Right lobe of liver (tissue), 6 donors: ENCODE measurements at regions not wholly inside any gene's neighbourhood (a gene's known extent, or its start where the extent isn't known, plus 50 kb on each side); places are given as distances from the start of the nearest gene placed in this dataset.
A peak's percentile ranks its signal among the peaks of the same experiment; 100 is the strongest.

Source experiments
- ATAC-seq, 4 donors: fragments of 200-7000 bp; cut with Tn5 transposase; one replicate each; pipeline ENCODE4 v1.9.1; 2020; ENCODE audit warnings: mild to moderate bottlenecking in 4 of 4, moderate library complexity in 4 of 4
- DNase-seq, 3 donors: peaks; one replicate each; pipeline ENCODE4 v3.0.0-alpha.2; 2020
- H3K27ac ChIP-seq, 3 donors: fragments of 200-600 bp; one replicate each; pipeline ENCODE4 v1.8.0; 2022
- H3K27me3 ChIP-seq, 2 donors: fragments of 200-600 bp; one replicate each; pipeline ENCODE4 v1.8.0; 2022
- H3K36me3 ChIP-seq, 4 donors: fragments of 200-600 bp; sonication (generic) in 1 of 4; one replicate each; pipeline versions ENCODE4 v1.5.1 to v1.8.0; 2017 to 2022; ENCODE audit warnings: control low read depth in 1 of 4
- H3K4me1 ChIP-seq, 4 donors: fragments of 200-600 bp; sonication (generic) in 1 of 4; one replicate each; pipeline versions ENCODE4 v1.5.1 to v1.8.0; 2017 to 2022; ENCODE audit warnings: control low read depth in 1 of 4
- H3K4me3 ChIP-seq, 3 donors: fragments of 200-600 bp; one replicate each; pipeline ENCODE4 v1.8.0; 2022
- H3K9me3 ChIP-seq, 4 donors: fragments of 200-600 bp; sonication (generic) in 1 of 4; one replicate each; pipeline versions ENCODE4 v1.5.1 to v1.8.0; 2017 to 2022; ENCODE audit warnings: control low read depth in 1 of 4
- CTCF ChIP-seq, 4 donors: fragments of 200-600 bp in 3 of 4; fragments of 450-650 bp in 1 of 4; IDR thresholded peaks; one replicate each; pipeline versions ENCODE4 v1.5.1 to v1.8.0; 2016 to 2022; ENCODE audit warnings: antibody characterized with exemption in 4 of 4, mild to moderate bottlenecking in 2 of 4
- POLR2A ChIP-seq: fragments of 450-650 bp; IDR thresholded peaks from one replicate; pipeline ENCODE4 v1.6.1; 2017; ENCODE audit warnings: antibody characterized with exemption, mild to moderate bottlenecking
- WGBS: methylation state at CpG from one replicate; pipeline ENCODE4 v1.1.6; 2018; ENCODE audit warnings: low coverage, low lambda C conversion rate; ENCODE audit not compliant: insufficient coverage; ENCODE audit errors: missing lambda C conversion rate; 5-methylcytosine and 5-hydroxymethylcytosine counted together
- intact Hi-C, 2 donors: fragments of 100-400 bp; cut with DNase I; formaldehyde crosslinking; loops; one replicate each; pipeline versions ENCODE4 v1.11.2 to v1.14.1; 2022
- donor health status: DM: no; HTN: yes; CAD: no.
- donor health status: DM: no; HTN: no; CAD: no.
- donor health status: DM: no; HTN: no; CAD: no.
- donor health status: DM: no; HTN: yes; CAD: no.
- donor health status: DM: no; HTN: yes; CAD: no.

GRCh38 chr6:10266061-10266460 is 148.8 kb downstream of the TFAP2A start:
- no peaks in the 10 kb centered on the region for H3K36me3 ChIP-seq
- no peaks in the 10 kb centered on the region for H3K27me3 ChIP-seq
- WGBS = 44% methylated on average over 2 of the region's 2 CpGs
- no peak overlapping the region for H3K27ac ChIP-seq
- intact Hi-C loops = no loop called here
- no peaks in the 10 kb centered on the region for H3K9me3 ChIP-seq
- H3K4me3 ChIP-seq = no peak overlapping the region
- no peaks in the 10 kb centered on the region for H3K4me1 ChIP-seq
- no peak for ATAC-seq
- DNase-seq = no peak
- TF ChIP-seq CTCF (IDR thresholded peaks at IDR 0.05) (no peak), POLR2A (no peak)

DNA sequence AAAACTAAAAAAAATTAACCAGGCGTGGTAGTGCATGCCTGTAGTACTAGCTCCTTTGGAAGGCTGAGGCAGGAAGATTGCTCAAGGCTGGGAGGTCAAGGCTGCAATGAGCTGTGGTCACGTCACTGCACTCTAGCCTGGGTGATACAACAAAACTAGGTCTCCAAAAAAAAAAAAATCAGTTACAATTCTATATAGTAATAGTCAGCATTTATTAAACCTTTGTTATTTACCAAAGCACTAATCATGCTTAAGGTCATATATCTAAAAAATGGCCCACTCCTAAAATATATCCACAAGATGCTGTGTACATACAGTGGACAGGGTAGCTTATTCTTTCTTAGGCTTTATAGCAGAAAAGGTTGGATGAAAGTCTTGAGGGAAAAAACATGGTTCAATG is 152.4 kb downstream of the TFAP2A start:
- H3K27me3 ChIP-seq = no peaks in the 10 kb centered on the region
- no peak overlapping the region for H3K27ac ChIP-seq
- H3K9me3 ChIP-seq = no peaks in the 10 kb centered on the region
- no peaks in the 10 kb centered on the region for H3K36me3 ChIP-seq
- intact Hi-C loops = no loop called here
- H3K4me3 ChIP-seq = no peak overlapping the region
- TF ChIP-seq POLR2A = no peak
- TF ChIP-seq CTCF (IDR thresholded peaks at IDR 0.05) = no peak
- 50% methylated on average over 2 of the region's 2 CpGs for WGBS
- no peaks in the 10 kb centered on the region for H3K4me1 ChIP-seq
- no peak for DNase-seq
- no peak for ATAC-seq

DNA sequence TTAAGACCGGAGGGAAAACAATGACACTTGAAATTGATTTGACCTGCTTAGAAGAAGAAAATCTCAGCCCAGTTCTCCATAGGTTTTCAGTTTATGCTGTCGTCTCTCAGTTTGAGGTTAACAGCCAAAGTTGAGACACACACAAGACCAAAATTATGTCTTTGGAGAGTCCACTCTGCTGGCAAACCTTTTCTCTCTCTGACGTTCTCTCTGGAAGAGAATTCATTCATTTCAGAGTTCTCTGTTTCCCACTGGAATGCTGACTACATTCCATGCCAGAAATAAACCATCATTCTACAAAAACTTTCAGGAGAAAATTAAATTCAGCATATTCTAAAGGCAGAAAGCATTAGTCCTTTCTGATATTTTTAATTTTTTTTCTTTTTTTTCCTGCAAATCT is 155.2 kb downstream of the TFAP2A start:
- no peak for ATAC-seq
- Histone ChIP-seq H3K36me3 (no peaks in the 10 kb centered on the region), H3K27ac (no peak overlapping the region), H3K4me3 (no peak overlapping the region), H3K27me3 (no peaks in the 10 kb centered on the region), H3K9me3 (no peaks in the 10 kb centered on the region), H3K4me1 (no peaks in the 10 kb centered on the region)
- DNase-seq = no peak
- intact Hi-C loops = no loop called here
- no peak for TF ChIP-seq CTCF (IDR thresholded peaks at IDR 0.05)
- no peak for TF ChIP-seq POLR2A
- WGBS = 36% methylated on average over 3 of the region's 3 CpGs

DNA sequence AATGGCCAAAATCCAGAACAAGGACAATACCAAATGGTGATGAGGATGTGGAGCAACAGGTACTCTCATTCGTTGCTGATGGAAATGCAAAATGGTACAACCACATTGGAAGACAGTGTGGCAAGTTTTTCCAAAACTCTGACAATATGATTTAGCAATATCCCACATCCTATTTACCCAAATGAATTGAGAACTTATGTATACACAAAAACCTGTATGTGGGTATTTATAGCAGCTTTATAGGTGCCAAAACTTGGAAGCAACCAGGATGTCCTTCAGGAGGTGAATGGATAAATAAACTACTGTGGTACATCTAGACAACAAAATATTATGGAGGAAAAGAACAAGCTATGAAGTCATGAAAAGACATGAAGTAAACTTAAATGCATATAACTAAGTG is 156.5 kb downstream of the TFAP2A start:
- no peaks in the 10 kb centered on the region for H3K9me3 ChIP-seq
- no peak for ATAC-seq
- TF ChIP-seq POLR2A (no peak), CTCF (IDR thresholded peaks at IDR 0.05) (no peak)
- no peaks in the 10 kb centered on the region for H3K4me1 ChIP-seq
- no peaks in the 10 kb centered on the region for H3K36me3 ChIP-seq
- 50% methylated on average over 1 of the region's 1 CpG for WGBS
- H3K27me3 ChIP-seq = no peaks in the 10 kb centered on the region
- H3K4me3 ChIP-seq = no peak overlapping the region
- DNase-seq = no peak
- no peak overlapping the region for H3K27ac ChIP-seq
- intact Hi-C loops = no loop called here

- DNase-seq (no peak), ATAC-seq (no peak)
Measured at GRCh38 chr6:10256113-10256690, 158.7 kb downstream of the TFAP2A start.

More at GRCh38 chr6:10256113-10256690, 158.7 kb downstream of the TFAP2A start:
- WGBS = 76% methylated on average over 3 of the region's 3 CpGs
- no peaks in the 10 kb centered on the region for H3K36me3 ChIP-seq
- H3K27ac ChIP-seq = no peak overlapping the region
- H3K9me3 ChIP-seq = no peaks in the 10 kb centered on the region
- H3K4me1 ChIP-seq = no peaks in the 10 kb centered on the region
- intact Hi-C loops = no loop called here
- TF ChIP-seq CTCF (IDR thresholded peaks at IDR 0.05) = peak; percentile 21 to 28 (median 25)
- TF ChIP-seq POLR2A = no peak
- no peaks in the 10 kb centered on the region for H3K27me3 ChIP-seq
- no peak overlapping the region for H3K4me3 ChIP-seq
